ENCODE measurements at regions not wholly inside any gene's neighbourhood (a gene's known extent, or its start where the extent isn't known, plus 50 kb on each side); places are given as distances from the start of the nearest gene placed in this dataset.

DNA sequence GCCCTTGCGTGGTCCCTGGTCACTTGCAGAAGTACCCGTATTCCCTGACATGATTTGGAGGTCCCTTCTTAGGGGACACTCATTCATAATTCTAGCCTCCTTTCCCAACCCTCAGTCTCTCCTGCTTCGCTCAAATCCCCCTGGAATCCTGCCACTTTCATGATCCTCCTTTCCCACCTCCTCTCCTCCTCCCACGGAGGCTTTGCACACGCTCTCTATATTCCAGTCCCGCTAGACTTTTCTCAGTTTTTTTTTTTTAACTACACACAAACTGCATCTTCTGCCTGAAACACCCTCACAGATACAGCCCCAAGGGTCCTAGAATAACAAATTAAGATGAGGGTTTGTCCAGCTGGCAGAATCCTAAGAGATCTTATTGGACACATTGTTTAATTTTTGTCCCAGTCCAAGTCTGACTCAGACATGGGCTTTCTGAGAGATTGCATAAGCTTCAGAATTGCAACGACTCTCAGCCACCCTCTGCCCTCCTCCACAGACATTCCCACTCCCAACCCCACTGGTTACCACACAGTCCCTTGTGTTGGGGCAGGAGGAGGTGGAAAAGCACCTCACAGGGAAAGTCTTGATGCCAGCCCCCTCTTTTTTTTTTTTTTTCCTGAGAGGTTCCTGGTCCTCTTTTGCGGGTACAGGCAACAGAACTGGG is 739.5 kb upstream of the EEF2KMT start:
- TF ChIP-seq, protein P1, sequence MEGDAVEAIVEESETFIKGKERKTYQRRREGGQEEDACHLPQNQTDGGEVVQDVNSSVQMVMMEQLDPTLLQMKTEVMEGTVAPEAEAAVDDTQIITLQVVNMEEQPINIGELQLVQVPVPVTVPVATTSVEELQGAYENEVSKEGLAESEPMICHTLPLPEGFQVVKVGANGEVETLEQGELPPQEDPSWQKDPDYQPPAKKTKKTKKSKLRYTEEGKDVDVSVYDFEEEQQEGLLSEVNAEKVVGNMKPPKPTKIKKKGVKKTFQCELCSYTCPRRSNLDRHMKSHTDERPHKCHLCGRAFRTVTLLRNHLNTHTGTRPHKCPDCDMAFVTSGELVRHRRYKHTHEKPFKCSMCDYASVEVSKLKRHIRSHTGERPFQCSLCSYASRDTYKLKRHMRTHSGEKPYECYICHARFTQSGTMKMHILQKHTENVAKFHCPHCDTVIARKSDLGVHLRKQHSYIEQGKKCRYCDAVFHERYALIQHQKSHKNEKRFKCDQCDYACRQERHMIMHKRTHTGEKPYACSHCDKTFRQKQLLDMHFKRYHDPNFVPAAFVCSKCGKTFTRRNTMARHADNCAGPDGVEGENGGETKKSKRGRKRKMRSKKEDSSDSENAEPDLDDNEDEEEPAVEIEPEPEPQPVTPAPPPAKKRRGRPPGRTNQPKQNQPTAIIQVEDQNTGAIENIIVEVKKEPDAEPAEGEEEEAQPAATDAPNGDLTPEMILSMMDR (optimal IDR thresholded peaks at IDR 0.05 in 1 of 3, IDR thresholded peaks at IDR 0.05 in 1 of 3, conservative IDR thresholded peaks at IDR 0.05 in 1 of 3; ENCODE audit: extremely low read depth in 1 of 3, insufficient read depth in 2 of 3, low read length in 3 of 3), result no peak
- no peak for TF ChIP-seq EZH2 (IDR thresholded peaks at IDR 0.05; ENCODE audit: low read length)

All from keratinocyte (primary cell).